ENCODE measurements at regions not wholly inside any gene's neighbourhood (a gene's known extent, or its start where the extent isn't known, plus 50 kb on each side); places are given as distances from the start of the nearest gene placed in this dataset.

DNA sequence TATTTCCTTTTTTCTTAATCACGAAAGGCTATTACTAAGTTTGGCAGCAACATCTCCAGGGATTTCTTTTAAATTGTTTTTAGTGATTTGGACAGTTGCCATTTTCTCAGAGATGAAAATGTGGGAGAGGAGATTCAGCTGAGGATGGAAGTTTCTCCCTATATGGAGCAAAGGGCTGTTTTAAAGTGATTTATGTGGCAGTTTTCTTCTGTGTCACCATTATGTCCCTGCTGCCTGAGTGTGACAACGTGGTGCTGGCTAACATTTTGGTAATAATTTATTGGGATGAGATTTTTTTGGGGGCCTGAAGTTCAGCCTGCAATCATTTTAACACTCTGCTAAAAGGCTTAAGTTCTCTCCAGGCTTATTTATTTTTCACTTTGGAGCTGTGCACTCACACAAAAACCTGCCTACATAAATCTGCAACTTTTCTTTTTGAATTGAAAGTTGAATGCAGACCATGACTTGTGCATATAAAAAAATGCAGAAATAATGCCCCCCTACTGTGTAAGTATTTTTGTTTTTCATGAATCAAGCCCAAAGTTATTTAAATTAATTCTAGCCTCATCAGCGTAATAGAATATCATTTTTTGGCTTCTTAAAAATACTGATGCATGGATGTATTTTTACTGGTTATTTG, 210.9 kb downstream of the ZIC1 start:
- no peaks in the 10 kb centered on the region for H3K9me3 Mint-ChIP-seq (ENCODE audit: low read depth)
- no peak overlapping the region for H3K27ac Mint-ChIP-seq (ENCODE audit: unreplicated experiment)
- no peaks in the 10 kb centered on the region for H3K36me3 Mint-ChIP-seq (ENCODE audit: low read depth)
- H3K4me1 Mint-ChIP-seq (ENCODE audit: low read depth) = peaks cover 15% of the 10 kb centered on the region
- no peak overlapping the region for H3K4me3 Mint-ChIP-seq (ENCODE audit: unreplicated experiment)
- H3K27me3 Mint-ChIP-seq (ENCODE audit: low read depth) = no peaks in the 10 kb centered on the region
- TF ChIP-seq, protein P1, sequence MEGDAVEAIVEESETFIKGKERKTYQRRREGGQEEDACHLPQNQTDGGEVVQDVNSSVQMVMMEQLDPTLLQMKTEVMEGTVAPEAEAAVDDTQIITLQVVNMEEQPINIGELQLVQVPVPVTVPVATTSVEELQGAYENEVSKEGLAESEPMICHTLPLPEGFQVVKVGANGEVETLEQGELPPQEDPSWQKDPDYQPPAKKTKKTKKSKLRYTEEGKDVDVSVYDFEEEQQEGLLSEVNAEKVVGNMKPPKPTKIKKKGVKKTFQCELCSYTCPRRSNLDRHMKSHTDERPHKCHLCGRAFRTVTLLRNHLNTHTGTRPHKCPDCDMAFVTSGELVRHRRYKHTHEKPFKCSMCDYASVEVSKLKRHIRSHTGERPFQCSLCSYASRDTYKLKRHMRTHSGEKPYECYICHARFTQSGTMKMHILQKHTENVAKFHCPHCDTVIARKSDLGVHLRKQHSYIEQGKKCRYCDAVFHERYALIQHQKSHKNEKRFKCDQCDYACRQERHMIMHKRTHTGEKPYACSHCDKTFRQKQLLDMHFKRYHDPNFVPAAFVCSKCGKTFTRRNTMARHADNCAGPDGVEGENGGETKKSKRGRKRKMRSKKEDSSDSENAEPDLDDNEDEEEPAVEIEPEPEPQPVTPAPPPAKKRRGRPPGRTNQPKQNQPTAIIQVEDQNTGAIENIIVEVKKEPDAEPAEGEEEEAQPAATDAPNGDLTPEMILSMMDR (IDR thresholded peaks at IDR 0.05) = no peak
- DNase-seq (ENCODE audit: low spot score) = no peak

DNA sequence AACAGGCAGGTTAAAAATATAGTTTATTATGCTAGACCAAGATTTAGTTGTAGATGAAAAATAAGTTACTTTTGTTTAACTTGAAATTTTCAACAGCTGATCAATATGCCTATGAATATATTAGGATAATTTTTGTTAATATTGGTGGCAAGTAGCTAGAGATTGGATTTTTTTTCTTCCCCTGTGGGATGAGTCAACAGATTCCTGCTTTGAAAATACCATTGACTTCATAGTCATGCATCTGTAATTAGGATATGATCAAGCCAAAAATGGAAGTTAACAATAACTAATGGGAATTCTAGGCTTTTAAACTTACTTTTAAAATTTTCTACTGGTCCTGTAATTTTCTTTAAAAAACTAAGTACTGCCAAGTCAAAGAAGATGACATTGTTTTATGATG, 211.7 kb downstream of the ZIC1 start:
- Mint-ChIP-seq H3K9me3 (ENCODE audit: low read depth) (no peaks in the 10 kb centered on the region), H3K27me3 (ENCODE audit: low read depth) (no peaks in the 10 kb centered on the region), H3K4me1 (ENCODE audit: low read depth) (peaks cover 15% of the 10 kb centered on the region), H3K27ac (ENCODE audit: unreplicated experiment) (no peak overlapping the region), H3K36me3 (ENCODE audit: low read depth) (no peaks in the 10 kb centered on the region), H3K4me3 (ENCODE audit: unreplicated experiment) (no peak overlapping the region)
- no peak for DNase-seq (ENCODE audit: low spot score)
- TF ChIP-seq, protein P1 (IDR thresholded peaks at IDR 0.05) = no peak

DNA sequence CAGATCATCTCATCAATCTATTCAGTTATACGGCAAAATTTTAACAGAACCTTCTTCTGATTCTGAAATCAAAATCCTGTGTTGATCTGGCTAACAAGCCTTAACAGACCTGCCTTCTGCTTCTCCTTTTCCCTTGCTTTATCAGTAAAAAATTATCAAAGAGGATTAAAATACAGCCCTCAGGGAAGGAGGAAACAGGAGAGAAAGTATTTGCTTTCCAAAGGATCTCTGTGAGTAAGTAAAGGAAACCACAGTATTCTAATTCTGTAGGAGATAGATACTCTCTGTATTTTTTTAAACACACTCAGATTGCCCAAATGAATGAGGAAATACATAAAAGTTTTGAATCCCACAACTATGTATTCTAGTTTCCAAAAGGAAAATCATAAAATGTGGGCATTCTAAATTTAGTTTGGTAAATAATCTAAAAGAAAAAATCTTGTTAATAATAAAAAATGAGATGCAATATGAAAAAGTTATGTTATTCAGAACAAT, 221.8 kb downstream of the ZIC1 start:
- Mint-ChIP-seq H3K4me3 (ENCODE audit: unreplicated experiment) (no peak overlapping the region), H3K9me3 (ENCODE audit: low read depth) (peaks cover 5% of the 10 kb centered on the region), H3K27me3 (ENCODE audit: low read depth) (no peaks in the 10 kb centered on the region), H3K36me3 (ENCODE audit: low read depth) (peaks cover 4% of the 10 kb centered on the region), H3K27ac (ENCODE audit: unreplicated experiment) (peak overlapping the region; percentile 8), H3K4me1 (ENCODE audit: low read depth) (peaks cover 7% of the 10 kb centered on the region)
- no peak for DNase-seq (ENCODE audit: low spot score)
- TF ChIP-seq, protein P1 (IDR thresholded peaks at IDR 0.05) = no peak

DNA sequence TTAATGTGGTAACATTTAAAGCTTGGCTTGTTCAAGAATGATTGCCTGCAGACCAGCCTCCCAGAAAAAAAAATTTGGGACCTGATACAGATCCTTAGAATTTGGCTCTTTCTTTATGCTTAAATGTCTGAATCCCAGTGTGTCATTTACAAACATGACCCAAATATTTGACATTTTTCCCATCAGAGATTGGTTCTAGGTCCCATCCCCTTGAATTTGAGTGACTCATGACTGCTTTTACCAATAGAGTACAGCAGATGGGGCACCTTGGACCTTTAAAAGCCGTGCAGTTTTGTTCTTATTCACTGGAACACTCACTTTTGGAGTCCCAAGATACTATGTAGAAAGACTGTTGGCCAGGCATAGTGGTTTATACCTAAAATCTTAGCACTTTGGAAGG, 231.6 kb downstream of the ZIC1 start:
- H3K4me3 Mint-ChIP-seq (ENCODE audit: unreplicated experiment) = no peak overlapping the region
- H3K27me3 Mint-ChIP-seq (ENCODE audit: low read depth) = no peaks in the 10 kb centered on the region
- peaks cover 22% of the 10 kb centered on the region for H3K9me3 Mint-ChIP-seq (ENCODE audit: low read depth)
- DNase-seq (ENCODE audit: low spot score) = no peak
- H3K36me3 Mint-ChIP-seq (ENCODE audit: low read depth) = peaks cover 13% of the 10 kb centered on the region
- TF ChIP-seq, protein P1 (IDR thresholded peaks at IDR 0.05) = peak; percentile 47
- H3K4me1 Mint-ChIP-seq (ENCODE audit: low read depth) = peaks cover 11% of the 10 kb centered on the region
- no peak overlapping the region for H3K27ac Mint-ChIP-seq (ENCODE audit: unreplicated experiment)

DNA sequence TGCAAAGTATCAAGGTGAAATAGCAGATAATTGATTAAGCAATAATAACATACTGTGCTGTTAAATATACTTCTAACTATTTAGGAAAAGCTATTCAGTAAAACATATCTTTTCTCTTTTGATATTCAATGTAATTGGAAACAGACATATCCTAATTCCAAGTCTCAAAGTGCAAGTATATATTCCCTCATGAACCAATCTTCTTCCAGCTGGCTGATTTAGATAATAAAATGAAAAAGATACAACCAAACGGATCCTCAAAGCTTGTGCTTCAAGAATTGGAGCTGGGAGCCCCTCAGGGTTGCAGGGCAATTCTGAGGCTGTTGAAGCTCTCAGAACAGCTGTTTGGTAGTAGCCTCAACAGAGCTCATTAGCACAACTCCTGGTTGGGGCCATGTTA, 236.6 kb downstream of the ZIC1 start:
- no peaks in the 10 kb centered on the region for H3K27me3 Mint-ChIP-seq (ENCODE audit: low read depth)
- no peaks in the 10 kb centered on the region for H3K36me3 Mint-ChIP-seq (ENCODE audit: low read depth)
- H3K27ac Mint-ChIP-seq (ENCODE audit: unreplicated experiment) = no peak overlapping the region
- peaks cover 18% of the 10 kb centered on the region for H3K4me1 Mint-ChIP-seq (ENCODE audit: low read depth)
- DNase-seq (ENCODE audit: low spot score) = no peak
- no peaks in the 10 kb centered on the region for H3K9me3 Mint-ChIP-seq (ENCODE audit: low read depth)
- H3K4me3 Mint-ChIP-seq (ENCODE audit: unreplicated experiment) = no peak overlapping the region
- TF ChIP-seq, protein P1 (IDR thresholded peaks at IDR 0.05) = no peak

Data from chondrocyte (in vitro differentiated cells).